ENCODE measurements at regions not wholly inside any gene's neighbourhood (a gene's known extent, or its start where the extent isn't known, plus 50 kb on each side); places are given as distances from the start of the nearest gene placed in this dataset.

GRCh38 chr2:4370422-4371090 is 667.2 kb downstream of the DCDC2C start:
- Mint-ChIP-seq H3K27me3 (ENCODE audit: insufficient read depth, unreplicated experiment) (no peaks in the 10 kb centered on the region), H3K9me3 (ENCODE audit: unreplicated experiment) (peaks cover 34% of the 10 kb centered on the region), H3K27ac (ENCODE audit: unreplicated experiment) (no peak overlapping the region), H3K36me3 (ENCODE audit: insufficient read depth, unreplicated experiment) (no peaks in the 10 kb centered on the region), H3K4me1 (ENCODE audit: low read depth, unreplicated experiment) (no peaks in the 10 kb centered on the region), H3K4me3 (ENCODE audit: unreplicated experiment) (no peak overlapping the region)
- peaks cover 5% of the 10 kb centered on the region for H3K9me3 ChIP-seq
- no peaks in the 10 kb centered on the region for H3K36me3 ChIP-seq (ENCODE audit: control insufficient read depth, insufficient read depth, low read length)
- TF ChIP-seq CTCF (IDR thresholded peaks at IDR 0.05; ENCODE audit: insufficient read depth in 1 of 2, low read depth in 1 of 2, low read length in 1 of 2, severe bottlenecking in 1 of 2, unreplicated experiment in 1 of 2), result no peak
- H3K4me3 ChIP-seq (ENCODE audit: low read depth, low read length), result no peak overlapping the region
- CTCF ChIA-PET, result no interaction called here
- H3K4me1 ChIP-seq, result no peaks in the 10 kb centered on the region
- intact Hi-C loops (cut with micrococcal nuclease; ENCODE audit: unreplicated experiment), result no loop called here
- no peak for DNase-seq
- POLR2A ChIA-PET, result no interaction called here
- no TSS peak for BruUV-seq (replicated peaks)
- H3K27me3 ChIP-seq (replicated peaks; ENCODE audit: control insufficient read depth, insufficient read depth, low read length), result no peaks in the 10 kb centered on the region

GRCh38 chr2:4381049-4381448 is 677.7 kb downstream of the DCDC2C start:
- Histone ChIP-seq H3K9me3 (no peaks in the 10 kb centered on the region), H3K4me3 (ENCODE audit: low read depth, low read length) (no peak overlapping the region), H3K4me1 (no peaks in the 10 kb centered on the region), H3K36me3 (ENCODE audit: control insufficient read depth, insufficient read depth, low read length) (no peaks in the 10 kb centered on the region), H3K27me3 (replicated peaks; ENCODE audit: control insufficient read depth, insufficient read depth, low read length) (no peaks in the 10 kb centered on the region)
- CTCF ChIA-PET, result no interaction called here
- H3K4me1 Mint-ChIP-seq (ENCODE audit: low read depth, unreplicated experiment), result no peaks in the 10 kb centered on the region
- H3K4me3 Mint-ChIP-seq (ENCODE audit: unreplicated experiment), result no peak overlapping the region
- H3K27ac Mint-ChIP-seq (ENCODE audit: unreplicated experiment), result no peak overlapping the region
- no peak for DNase-seq
- TF ChIP-seq CTCF (IDR thresholded peaks at IDR 0.05; ENCODE audit: insufficient read depth in 1 of 2, low read depth in 1 of 2, low read length in 1 of 2, severe bottlenecking in 1 of 2, unreplicated experiment in 1 of 2), result no peak
- intact Hi-C loops (cut with micrococcal nuclease; ENCODE audit: unreplicated experiment), result no loop called here
- no peaks in the 10 kb centered on the region for H3K27me3 Mint-ChIP-seq (ENCODE audit: insufficient read depth, unreplicated experiment)
- peaks cover 17% of the 10 kb centered on the region for H3K9me3 Mint-ChIP-seq (ENCODE audit: unreplicated experiment)
- POLR2A ChIA-PET, result no interaction called here
- H3K36me3 Mint-ChIP-seq (ENCODE audit: insufficient read depth, unreplicated experiment), result no peaks in the 10 kb centered on the region
- BruUV-seq (replicated peaks), result no TSS peak

- POLR2A ChIA-PET, result no interaction called here
- H3K9me3 ChIP-seq, result no peaks in the 10 kb centered on the region
- Mint-ChIP-seq H3K9me3 (ENCODE audit: unreplicated experiment) (peaks cover 12% of the 10 kb centered on the region), H3K4me3 (ENCODE audit: unreplicated experiment) (no peak overlapping the region), H3K36me3 (ENCODE audit: insufficient read depth, unreplicated experiment) (no peaks in the 10 kb centered on the region), H3K4me1 (ENCODE audit: low read depth, unreplicated experiment) (no peaks in the 10 kb centered on the region), H3K27me3 (ENCODE audit: insufficient read depth, unreplicated experiment) (no peaks in the 10 kb centered on the region), H3K27ac (ENCODE audit: unreplicated experiment) (no peak overlapping the region)
- no peak for TF ChIP-seq CTCF (IDR thresholded peaks at IDR 0.05; ENCODE audit: insufficient read depth in 1 of 2, low read depth in 1 of 2, low read length in 1 of 2, severe bottlenecking in 1 of 2, unreplicated experiment in 1 of 2)
- CTCF ChIA-PET, result no interaction called here
- no peak overlapping the region for H3K4me3 ChIP-seq (ENCODE audit: low read depth, low read length)
- H3K27me3 ChIP-seq (replicated peaks; ENCODE audit: control insufficient read depth, insufficient read depth, low read length), result no peaks in the 10 kb centered on the region
- no TSS peak for BruUV-seq (replicated peaks)
- intact Hi-C loops (cut with micrococcal nuclease; ENCODE audit: unreplicated experiment), result no loop called here
- no peaks in the 10 kb centered on the region for H3K36me3 ChIP-seq (ENCODE audit: control insufficient read depth, insufficient read depth, low read length)
- no peaks in the 10 kb centered on the region for H3K4me1 ChIP-seq
- no peak for DNase-seq
These were observed 678.4 kb downstream of the DCDC2C start for GRCh38 chr2:4381773-4382172.

All from Caco-2 (cell line).